COLO668 (cell line): ENCODE measurements at regions not wholly inside any gene's neighbourhood (a gene's known extent, or its start where the extent isn't known, plus 50 kb on each side); places are given as distances from the start of the nearest gene placed in this dataset.

Experiments used
- DNase-seq: peaks from one replicate; lab custom pipeline; 2025; ENCODE audit not compliant: unreplicated experiment; lab: John Stamatoyannopoulos, UW

GRCh38 chr10:78794736-78795455 is 273.9 kb upstream of the ZMIZ1 start:
- DNase-seq: no peak

- no peak for DNase-seq
Observed at GRCh38 chr10:78798976-78799730, 269.6 kb upstream of the ZMIZ1 start.

GRCh38 chr10:78800006-78800405 is 268.8 kb upstream of the ZMIZ1 start:
- no peak for DNase-seq

GRCh38 chr10:78800535-78801320 is 268.0 kb upstream of the ZMIZ1 start:
- no peak for DNase-seq

- no peak for DNase-seq
Observed at GRCh38 chr10:78802431-78802830, 266.3 kb upstream of the ZMIZ1 start.

GRCh38 chr10:78802866-78803265 is 265.9 kb upstream of the ZMIZ1 start:
- DNase-seq: no peak

- no peak for DNase-seq
Observed at GRCh38 chr10:78803710-78804109, 265.1 kb upstream of the ZMIZ1 start.

GRCh38 chr10:78804411-78805032 is 264.2 kb upstream of the ZMIZ1 start:
- DNase-seq: no peak

GRCh38 chr10:78805176-78805575 is 263.6 kb upstream of the ZMIZ1 start:
- no peak for DNase-seq

- no peak for DNase-seq
Observed at GRCh38 chr10:78806681-78807221, 262.0 kb upstream of the ZMIZ1 start.

- no peak for DNase-seq
Observed at GRCh38 chr10:78807504-78808203, 261.1 kb upstream of the ZMIZ1 start.

GRCh38 chr10:78808286-78808685 is 260.5 kb upstream of the ZMIZ1 start:
- no peak for DNase-seq

- no peak for DNase-seq
Observed at GRCh38 chr10:78808736-78809367, 259.9 kb upstream of the ZMIZ1 start.

- DNase-seq: no peak
Observed at GRCh38 chr10:78811174-78811573, 257.6 kb upstream of the ZMIZ1 start.

GRCh38 chr10:78812571-78813318 is 256.0 kb upstream of the ZMIZ1 start:
- no peak for DNase-seq

GRCh38 chr10:78813526-78813925 is 255.2 kb upstream of the ZMIZ1 start:
- no peak for DNase-seq

GRCh38 chr10:78813998-78814399 is 254.8 kb upstream of the ZMIZ1 start:
- DNase-seq: no peak

GRCh38 chr10:78814407-78814806 is 254.4 kb upstream of the ZMIZ1 start:
- DNase-seq: no peak

- no peak for DNase-seq
Observed at GRCh38 chr10:78815702-78816334, 252.9 kb upstream of the ZMIZ1 start.
